ENCODE measurements at regions not wholly inside any gene's neighbourhood (a gene's known extent, or its start where the extent isn't known, plus 50 kb on each side); places are given as distances from the start of the nearest gene placed in this dataset.
A peak's percentile ranks its signal among the peaks of the same experiment; 100 is the strongest.

DNA sequence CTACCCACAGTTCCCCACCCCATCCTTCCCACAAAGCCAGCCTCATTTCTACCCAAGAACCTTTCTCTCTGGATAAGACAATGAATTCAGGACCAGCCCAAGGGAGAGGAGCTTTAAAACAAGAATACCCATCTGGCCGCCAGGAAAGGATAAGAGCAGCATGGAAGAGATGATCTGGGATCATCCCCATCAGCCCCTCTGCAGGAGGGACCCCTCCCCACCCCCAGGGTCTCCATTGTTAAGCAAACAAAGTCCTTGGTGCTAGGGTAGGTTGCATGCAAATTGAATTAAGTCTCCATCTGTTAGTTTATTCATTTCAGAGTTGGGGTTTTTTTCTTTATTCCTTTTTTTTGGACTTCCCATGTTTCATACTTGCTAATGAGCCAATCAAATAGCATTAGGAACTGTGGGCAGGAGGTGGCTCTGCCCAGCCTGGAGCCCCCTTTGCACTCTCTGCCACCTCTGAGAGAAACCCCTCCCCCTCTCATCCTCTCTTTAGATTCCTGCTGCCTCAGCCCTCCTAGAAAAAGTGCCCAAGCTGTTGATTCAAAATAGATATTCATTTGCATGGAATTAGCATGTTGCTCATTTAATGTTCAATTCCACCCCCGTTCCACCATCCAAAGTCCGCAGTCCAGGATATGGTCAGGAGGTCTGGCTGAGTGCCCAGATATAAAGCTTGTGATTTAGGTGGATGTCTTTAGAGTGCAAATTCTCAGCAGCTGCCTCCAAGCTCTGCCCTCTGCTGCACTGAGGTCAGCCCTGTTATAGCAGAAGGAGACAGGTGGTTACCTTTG, 138.5 kb upstream of the NCAM1 start:
- H3K9me3 ChIP-seq (ENCODE audit: insufficient read depth, low read depth, low read length) = peaks cover 17% of the 10 kb centered on the region
- H3K27me3 ChIP-seq (ENCODE audit: insufficient read depth, low read length) = no peaks in the 10 kb centered on the region
- no peaks in the 10 kb centered on the region for H3K36me3 ChIP-seq (ENCODE audit: insufficient read depth, low read length)
- peak overlapping the region; percentile 25; the same call in 1 of the 2 replicates for H3K4me3 ChIP-seq (ENCODE audit: low read length)
- H3K27ac ChIP-seq (ENCODE audit: low read depth, low read length) = peak overlapping the region; percentile 63; the same call in 1 of the 2 replicates
- peaks cover 52% of the 10 kb centered on the region for H3K4me1 ChIP-seq (ENCODE audit: insufficient read depth, low read length)
- no peak overlapping the region for H3K9ac ChIP-seq (ENCODE audit: low read depth, low read length)
- 9% methylated on average over 3 of the region's 3 CpGs for WGBS

DNA sequence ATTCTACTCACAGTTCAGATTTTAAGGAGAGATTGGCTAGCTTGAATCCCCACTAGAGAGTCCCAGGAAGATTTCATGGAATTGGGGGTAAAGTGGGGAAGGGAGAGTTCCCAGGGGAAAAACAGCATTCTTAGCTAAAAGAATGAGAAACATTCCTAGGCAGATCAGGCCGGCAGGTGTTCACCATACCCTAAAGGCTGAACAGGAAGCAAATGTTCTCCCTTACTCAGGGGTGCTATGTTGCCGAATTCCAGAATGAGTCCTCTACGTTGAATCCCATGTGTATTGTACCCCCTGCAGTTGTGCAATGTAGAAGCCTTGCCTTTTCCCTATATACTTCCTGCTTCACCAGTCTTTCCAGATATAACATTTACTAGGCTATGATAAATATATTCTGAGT, 135.2 kb upstream of the NCAM1 start:
- Histone ChIP-seq H3K4me1 (ENCODE audit: insufficient read depth, low read length) (peaks cover 35% of the 10 kb centered on the region), H3K36me3 (ENCODE audit: insufficient read depth, low read length) (no peaks in the 10 kb centered on the region), H3K9me3 (ENCODE audit: insufficient read depth, low read depth, low read length) (peaks cover 17% of the 10 kb centered on the region), H3K4me3 (ENCODE audit: low read length) (no peak overlapping the region), H3K9ac (ENCODE audit: low read depth, low read length) (no peak overlapping the region), H3K27ac (ENCODE audit: low read depth, low read length) (peak overlapping the region; percentile 40; the same call in 1 of the 2 replicates), H3K27me3 (ENCODE audit: insufficient read depth, low read length) (no peaks in the 10 kb centered on the region)
- 59% methylated on average over 3 of the region's 3 CpGs for WGBS

DNA sequence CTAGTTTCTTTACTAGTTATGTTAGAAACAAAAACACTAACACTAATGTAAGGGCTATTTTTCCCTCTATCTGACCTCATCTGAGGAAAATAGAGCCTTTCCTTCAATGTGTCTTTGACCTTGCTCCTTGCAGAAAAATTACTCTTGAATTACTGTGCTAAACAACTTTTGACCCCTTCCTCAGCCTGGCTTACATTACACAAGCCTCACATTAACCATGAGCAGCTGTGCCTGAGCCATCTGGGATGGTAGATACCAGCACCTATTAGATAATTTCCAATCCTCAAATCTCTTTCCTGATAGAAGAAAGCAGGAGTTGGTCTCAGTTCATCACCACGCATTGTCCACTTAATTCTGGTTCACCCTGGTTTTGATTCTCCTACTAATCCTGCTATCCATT, 134.4 kb upstream of the NCAM1 start:
- WGBS = 97% methylated on average over 1 of the region's 1 CpG
- Histone ChIP-seq H3K36me3 (ENCODE audit: insufficient read depth, low read length) (no peaks in the 10 kb centered on the region), H3K27ac (ENCODE audit: low read depth, low read length) (no peak overlapping the region), H3K9ac (ENCODE audit: low read depth, low read length) (no peak overlapping the region), H3K9me3 (ENCODE audit: insufficient read depth, low read depth, low read length) (peaks cover 17% of the 10 kb centered on the region), H3K4me1 (ENCODE audit: insufficient read depth, low read length) (peaks cover 30% of the 10 kb centered on the region), H3K27me3 (ENCODE audit: insufficient read depth, low read length) (no peaks in the 10 kb centered on the region), H3K4me3 (ENCODE audit: low read length) (no peak overlapping the region)

DNA sequence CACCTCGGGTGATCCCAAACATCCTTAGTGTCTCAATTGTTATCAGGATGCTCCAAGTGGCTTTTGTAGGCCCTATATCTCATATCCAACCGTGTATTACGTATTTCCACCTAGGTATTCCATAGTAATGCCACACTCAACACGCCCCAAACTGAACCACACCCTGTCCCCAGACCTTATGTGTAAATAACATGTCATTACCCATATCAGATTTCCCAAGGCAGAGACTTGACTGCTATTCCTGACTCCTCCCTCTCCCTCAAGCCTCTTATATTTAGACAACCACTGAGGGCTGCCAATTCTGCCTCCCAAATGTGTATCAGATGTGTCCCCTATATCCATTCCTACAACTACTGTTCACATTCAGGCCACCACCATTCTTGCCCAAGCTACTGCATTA, 132.8 kb upstream of the NCAM1 start:
- peaks cover 17% of the 10 kb centered on the region for H3K9me3 ChIP-seq (ENCODE audit: insufficient read depth, low read depth, low read length)
- H3K36me3 ChIP-seq (ENCODE audit: insufficient read depth, low read length) = no peaks in the 10 kb centered on the region
- no peaks in the 10 kb centered on the region for H3K27me3 ChIP-seq (ENCODE audit: insufficient read depth, low read length)
- WGBS = 93% methylated on average over 4 of the region's 4 CpGs
- no peak overlapping the region for H3K27ac ChIP-seq (ENCODE audit: low read depth, low read length)
- H3K4me3 ChIP-seq (ENCODE audit: low read length) = no peak overlapping the region
- H3K4me1 ChIP-seq (ENCODE audit: insufficient read depth, low read length) = peaks cover 14% of the 10 kb centered on the region
- no peak overlapping the region for H3K9ac ChIP-seq (ENCODE audit: low read depth, low read length)

DNA sequence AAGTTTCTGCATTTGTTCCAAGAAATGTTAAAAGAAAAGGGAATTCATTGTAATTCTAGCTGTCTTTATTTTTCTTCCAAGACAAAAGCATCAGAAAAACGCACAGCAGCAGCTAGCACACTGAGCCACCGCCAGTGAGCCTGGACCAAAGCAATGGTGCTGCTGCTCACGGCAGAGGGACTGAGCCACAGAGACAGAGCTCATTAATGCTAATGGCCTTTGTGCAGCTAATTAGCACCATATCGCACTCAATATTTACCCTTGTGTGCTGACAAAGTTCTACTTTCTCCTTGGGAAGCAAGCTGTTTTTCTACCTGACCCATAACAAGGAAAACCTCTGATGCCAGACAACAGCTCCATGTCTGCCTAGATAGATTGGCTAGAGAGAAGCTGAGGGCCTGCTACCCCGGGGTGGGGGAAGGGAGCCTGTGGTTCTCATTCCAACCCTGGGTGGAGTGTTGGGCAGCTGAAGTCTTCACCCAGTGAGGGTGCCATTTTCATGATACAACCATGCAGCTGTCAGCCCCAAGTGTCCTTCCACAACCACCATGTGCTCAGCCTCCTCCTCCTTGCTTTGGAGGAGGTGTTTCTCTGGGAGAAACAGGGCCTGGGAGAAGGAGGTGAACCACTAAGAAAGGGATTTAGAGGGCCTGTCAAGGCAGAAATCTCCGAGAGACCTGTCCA, 131.1 kb upstream of the NCAM1 start:
- no peak overlapping the region for H3K9ac ChIP-seq (ENCODE audit: low read depth, low read length)
- H3K9me3 ChIP-seq (ENCODE audit: insufficient read depth, low read depth, low read length) = peaks cover 3% of the 10 kb centered on the region; the same call in 1 of the 2 replicates
- H3K27me3 ChIP-seq (ENCODE audit: insufficient read depth, low read length) = no peaks in the 10 kb centered on the region
- no peaks in the 10 kb centered on the region for H3K36me3 ChIP-seq (ENCODE audit: insufficient read depth, low read length)
- no peak overlapping the region for H3K27ac ChIP-seq (ENCODE audit: low read depth, low read length)
- H3K4me1 ChIP-seq (ENCODE audit: insufficient read depth, low read length) = peaks cover 12% of the 10 kb centered on the region
- H3K4me3 ChIP-seq (ENCODE audit: low read length) = no peak overlapping the region
- WGBS = 90% methylated on average over 6 of the region's 6 CpGs

DNA sequence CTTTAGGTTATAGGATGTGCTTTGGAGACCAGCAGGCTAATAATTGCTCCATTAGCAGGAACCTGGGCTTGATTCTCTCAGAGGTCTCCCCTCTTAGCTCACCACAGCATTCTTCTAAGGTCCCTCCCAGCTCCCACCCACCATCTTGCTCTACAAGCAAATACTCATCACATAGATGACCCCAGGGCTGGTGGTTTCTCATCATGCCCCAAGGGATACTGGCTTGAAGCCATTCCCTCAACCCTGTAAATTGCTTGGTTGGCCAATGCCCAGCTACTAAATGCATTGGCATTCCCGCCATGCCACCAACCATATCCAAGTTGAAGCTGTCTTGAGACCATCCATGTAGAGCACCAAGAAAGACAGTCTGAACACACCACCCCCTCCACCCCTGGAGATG, 130.2 kb upstream of the NCAM1 start:
- 100% methylated on average over 1 of the region's 1 CpG for WGBS
- no peaks in the 10 kb centered on the region for H3K9me3 ChIP-seq (ENCODE audit: insufficient read depth, low read depth, low read length)
- H3K4me3 ChIP-seq (ENCODE audit: low read length) = no peak overlapping the region
- no peaks in the 10 kb centered on the region for H3K27me3 ChIP-seq (ENCODE audit: insufficient read depth, low read length)
- H3K4me1 ChIP-seq (ENCODE audit: insufficient read depth, low read length) = peaks cover 4% of the 10 kb centered on the region
- no peak overlapping the region for H3K27ac ChIP-seq (ENCODE audit: low read depth, low read length)
- no peaks in the 10 kb centered on the region for H3K36me3 ChIP-seq (ENCODE audit: insufficient read depth, low read length)
- H3K9ac ChIP-seq (ENCODE audit: low read depth, low read length) = no peak overlapping the region

DNA sequence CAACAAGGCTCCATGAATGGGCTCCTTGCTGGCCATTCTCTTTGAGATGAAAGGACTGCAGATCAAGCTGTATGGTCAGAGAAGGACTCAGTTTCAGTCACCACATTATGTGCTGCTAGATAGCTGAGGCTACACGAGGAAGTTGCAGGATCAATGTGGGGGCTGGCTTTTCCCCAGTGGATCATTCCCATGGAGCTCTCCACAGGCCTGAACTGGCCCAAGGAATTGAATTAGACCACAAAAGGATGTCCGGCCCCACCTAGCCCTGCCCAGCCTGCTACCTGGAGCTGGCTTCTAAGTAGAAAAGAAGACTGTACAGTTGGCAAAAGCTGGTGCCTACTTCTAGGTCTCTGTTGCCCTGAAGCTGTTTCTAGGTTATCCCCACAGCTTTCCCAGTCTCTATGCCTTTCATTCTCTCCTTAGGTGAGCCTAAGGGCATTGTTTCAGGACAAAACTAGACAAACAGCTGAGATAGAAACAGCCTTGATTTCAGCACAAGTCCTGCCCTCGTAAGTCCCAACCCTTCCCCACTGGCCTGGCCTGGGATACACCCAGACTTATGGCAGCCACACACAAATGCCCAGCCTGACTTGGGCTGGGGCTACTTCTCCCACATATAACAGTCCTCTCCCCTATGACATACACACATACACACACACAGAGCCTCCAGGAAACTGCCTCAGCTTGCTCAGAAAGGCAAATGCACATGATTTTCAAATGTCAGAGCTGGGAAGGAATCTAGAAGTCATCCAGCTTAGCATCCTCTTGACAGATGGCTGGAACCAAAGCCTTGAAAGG, 129.1 kb upstream of the NCAM1 start:
- no peak overlapping the region for H3K9ac ChIP-seq (ENCODE audit: low read depth, low read length)
- no peak overlapping the region for H3K4me3 ChIP-seq (ENCODE audit: low read length)
- H3K36me3 ChIP-seq (ENCODE audit: insufficient read depth, low read length) = no peaks in the 10 kb centered on the region
- 94% methylated on average over 3 of the region's 3 CpGs for WGBS
- H3K27ac ChIP-seq (ENCODE audit: low read depth, low read length) = no peak overlapping the region
- no peaks in the 10 kb centered on the region for H3K9me3 ChIP-seq (ENCODE audit: insufficient read depth, low read depth, low read length)
- no peaks in the 10 kb centered on the region for H3K4me1 ChIP-seq (ENCODE audit: insufficient read depth, low read length)
- no peaks in the 10 kb centered on the region for H3K27me3 ChIP-seq (ENCODE audit: insufficient read depth, low read length)

DNA sequence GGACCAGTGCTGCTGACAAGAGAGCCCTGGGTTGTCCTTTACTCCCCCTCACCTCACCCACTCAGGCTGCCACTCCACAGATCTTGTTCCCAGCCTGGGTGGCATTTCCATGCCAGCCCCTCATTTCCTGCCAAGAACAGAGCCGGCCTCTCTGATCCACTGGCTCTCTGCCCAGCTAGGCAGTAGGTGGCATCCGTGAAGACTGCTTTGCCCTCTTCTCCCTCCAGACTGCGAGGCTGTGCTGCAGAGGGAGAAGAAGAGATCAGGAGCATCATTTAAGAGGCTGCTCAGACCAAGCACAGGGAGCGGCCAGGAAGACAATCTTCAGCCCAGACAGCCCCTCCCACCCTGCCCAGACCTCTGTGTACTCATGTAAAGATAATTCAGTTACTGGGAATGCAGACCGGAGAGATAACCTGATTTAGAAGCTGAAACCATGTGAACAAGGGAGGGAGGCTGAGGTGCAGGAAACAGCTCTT, 126.9 kb upstream of the NCAM1 start:
- Histone ChIP-seq H3K27ac (ENCODE audit: low read depth, low read length) (no peak overlapping the region), H3K4me1 (ENCODE audit: insufficient read depth, low read length) (no peaks in the 10 kb centered on the region), H3K27me3 (ENCODE audit: insufficient read depth, low read length) (no peaks in the 10 kb centered on the region), H3K4me3 (ENCODE audit: low read length) (no peak overlapping the region), H3K36me3 (ENCODE audit: insufficient read depth, low read length) (no peaks in the 10 kb centered on the region), H3K9ac (ENCODE audit: low read depth, low read length) (no peak overlapping the region), H3K9me3 (ENCODE audit: insufficient read depth, low read depth, low read length) (no peaks in the 10 kb centered on the region)
- 91% methylated on average over 4 of the region's 5 CpGs for WGBS

DNA sequence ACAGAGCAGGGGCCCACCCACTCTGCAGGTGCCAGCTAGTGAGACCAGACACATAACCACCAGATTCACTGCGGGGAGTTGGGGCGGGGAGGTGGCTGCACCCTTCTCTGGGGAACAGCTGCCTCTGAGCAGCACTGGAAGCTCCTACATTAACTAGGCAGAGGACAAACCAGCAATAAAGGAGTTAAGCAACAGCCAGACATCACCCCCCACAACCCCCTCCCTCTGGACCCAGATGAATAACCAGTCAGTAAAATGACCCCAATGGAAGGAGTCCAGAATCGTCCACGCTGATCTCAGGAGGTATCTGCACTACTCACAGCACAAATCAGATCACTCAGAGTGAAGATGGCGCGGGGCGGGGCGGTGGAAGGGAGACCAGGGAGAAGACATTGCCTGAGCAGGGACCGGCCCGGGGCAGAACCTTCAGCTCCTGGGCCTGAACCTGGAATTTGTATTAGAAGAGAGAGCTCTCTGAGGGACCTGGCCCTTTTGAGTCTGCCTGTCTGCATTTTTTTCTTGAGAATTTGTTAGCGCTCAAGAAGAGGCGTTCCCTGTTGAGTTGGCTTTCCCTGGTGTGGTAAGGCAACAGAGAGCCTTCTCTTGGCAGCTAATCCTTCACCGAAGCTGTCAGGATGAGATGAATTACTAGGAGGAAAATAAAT, 125.5 kb upstream of the NCAM1 start:
- H3K9ac ChIP-seq (ENCODE audit: low read depth, low read length) = no peak overlapping the region
- no peak overlapping the region for H3K27ac ChIP-seq (ENCODE audit: low read depth, low read length)
- 95% methylated on average over 13 of the region's 13 CpGs for WGBS
- no peaks in the 10 kb centered on the region for H3K4me1 ChIP-seq (ENCODE audit: insufficient read depth, low read length)
- no peaks in the 10 kb centered on the region for H3K36me3 ChIP-seq (ENCODE audit: insufficient read depth, low read length)
- no peaks in the 10 kb centered on the region for H3K27me3 ChIP-seq (ENCODE audit: insufficient read depth, low read length)
- H3K4me3 ChIP-seq (ENCODE audit: low read length) = no peak overlapping the region
- H3K9me3 ChIP-seq (ENCODE audit: insufficient read depth, low read depth, low read length) = no peaks in the 10 kb centered on the region

DNA sequence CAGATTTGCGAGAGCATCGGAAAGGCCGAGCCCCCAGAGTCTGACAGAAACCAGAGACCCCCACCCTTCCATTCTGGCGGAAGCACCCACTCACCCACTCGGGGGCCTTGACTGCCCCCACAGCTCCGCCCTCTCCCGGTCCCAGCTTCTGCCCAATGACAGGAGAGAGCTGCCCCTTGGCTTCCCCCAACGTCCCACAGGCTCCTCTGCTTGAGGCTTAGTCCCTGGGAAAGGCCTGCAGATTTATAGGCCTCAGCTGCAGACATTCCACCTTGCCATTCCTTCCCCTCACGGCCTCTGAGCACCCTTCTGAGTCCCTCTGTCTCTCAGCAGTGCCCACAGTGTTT, 125.0 kb upstream of the NCAM1 start:
- Histone ChIP-seq H3K4me3 (ENCODE audit: low read length) (no peak overlapping the region), H3K9ac (ENCODE audit: low read depth, low read length) (no peak overlapping the region), H3K4me1 (ENCODE audit: insufficient read depth, low read length) (no peaks in the 10 kb centered on the region), H3K9me3 (ENCODE audit: insufficient read depth, low read depth, low read length) (no peaks in the 10 kb centered on the region), H3K27ac (ENCODE audit: low read depth, low read length) (no peak overlapping the region), H3K36me3 (ENCODE audit: insufficient read depth, low read length) (no peaks in the 10 kb centered on the region), H3K27me3 (ENCODE audit: insufficient read depth, low read length) (no peaks in the 10 kb centered on the region)
- 90% methylated on average over 9 of the region's 9 CpGs for WGBS

Data from HUES64 (cell line).